ENCODE measurements at regions not wholly inside any gene's neighbourhood (a gene's known extent, or its start where the extent isn't known, plus 50 kb on each side); places are given as distances from the start of the nearest gene placed in this dataset.
"Not testable (repeated sequence)": the region's sequence is repeated elsewhere in the genome, so short reads cannot be mapped to it uniquely, and the experiment has no call there.

- no peaks in the 10 kb centered on the region for H3K9me3 ChIP-seq (ENCODE audit: low read depth, low read length, poor library complexity, severe bottlenecking)
- no peak overlapping the region for H3K27ac ChIP-seq (ENCODE audit: low read depth, low read length, poor library complexity, severe bottlenecking)
- DNase-seq (ENCODE audit: low spot score): no peak
- no peak overlapping the region for H3K4me3 ChIP-seq (ENCODE audit: low read depth, low read length, poor library complexity, severe bottlenecking)
- ChIA-PET CTCF (no interaction called here), POLR2A (ENCODE audit: low non-redundant PET) (no interaction called here)
- no peak for TF ChIP-seq EZH2 (IDR thresholded peaks at IDR 0.05; ENCODE audit: borderline replicate concordance, low read depth, low read length, poor library complexity, severe bottlenecking)
- TF ChIP-seq CTCF (conservative IDR thresholded peaks at IDR 0.05; ENCODE audit: low read depth, low read length): no peak
- no peaks in the 10 kb centered on the region for H3K27me3 ChIP-seq (replicated peaks; ENCODE audit: insufficient read depth, low read depth, low read length, poor library complexity)
- BruUV-seq (replicated peaks): no TSS peak
- H3K4me1 ChIP-seq (ENCODE audit: insufficient read depth, low read length, poor library complexity, severe bottlenecking): no peaks in the 10 kb centered on the region
- no peaks in the 10 kb centered on the region for H3K36me3 ChIP-seq (ENCODE audit: insufficient read depth, low read length, poor library complexity, severe bottlenecking)
- intact Hi-C loops (cut with micrococcal nuclease; ENCODE audit: unreplicated experiment): no loop called here
These were observed 53.4 kb upstream of the ABCD2 start for GRCh38 chr12:39672976-39673375.

DNA sequence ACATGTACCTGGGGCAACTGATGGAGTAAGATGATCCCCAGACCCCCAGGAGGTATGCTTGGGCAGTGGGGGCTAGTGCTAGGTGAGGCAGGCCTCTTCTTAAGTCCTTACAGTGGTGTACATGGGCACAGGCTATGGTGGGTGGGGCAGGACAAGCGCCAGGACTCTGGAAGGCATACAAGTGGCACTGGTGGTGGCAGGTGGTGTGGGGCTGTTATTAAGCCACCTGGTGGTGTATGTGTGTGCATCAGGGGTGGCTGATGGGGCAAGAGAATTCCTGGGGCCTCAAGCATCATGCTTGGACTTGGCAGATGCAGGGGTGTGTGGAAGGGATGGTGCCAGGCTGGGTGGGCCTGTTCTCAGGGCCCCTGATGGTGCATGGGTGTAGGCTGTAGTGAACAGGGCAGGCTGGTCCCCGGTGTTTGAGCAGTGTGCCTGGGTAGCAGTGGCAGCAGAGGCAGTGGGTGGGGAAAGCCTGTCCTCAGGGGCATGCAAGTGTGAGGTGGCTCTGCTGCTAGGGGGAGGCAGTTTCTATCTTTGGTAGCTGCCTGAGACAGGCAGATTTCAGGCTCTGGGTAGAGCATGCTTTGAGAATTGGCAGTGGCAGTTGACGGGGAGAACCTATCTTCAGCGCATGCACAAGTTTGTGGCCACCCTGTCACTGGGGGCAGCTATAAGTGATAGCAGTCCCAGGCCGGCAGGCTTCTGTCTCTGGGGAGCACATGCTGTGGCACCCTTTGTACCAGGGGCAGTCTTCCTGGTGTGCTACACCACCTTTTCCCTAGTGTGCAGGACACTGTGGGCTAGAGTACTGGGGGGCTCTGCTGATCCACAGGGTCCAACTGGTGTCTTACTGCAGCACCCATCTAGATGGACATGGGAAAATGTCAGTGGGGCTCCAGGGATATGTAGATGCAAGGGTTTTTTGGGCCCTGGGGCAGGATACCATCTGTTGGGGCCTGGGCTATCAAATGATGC is 52.6 kb upstream of the ABCD2 start:
- no peaks in the 10 kb centered on the region for H3K4me1 ChIP-seq (ENCODE audit: insufficient read depth, low read length, poor library complexity, severe bottlenecking)
- POLR2A ChIA-PET (ENCODE audit: low non-redundant PET): no interaction called here
- CTCF ChIA-PET: no interaction called here
- no TSS peak for BruUV-seq (replicated peaks)
- no peaks in the 10 kb centered on the region for H3K9me3 ChIP-seq (ENCODE audit: low read depth, low read length, poor library complexity, severe bottlenecking)
- H3K4me3 ChIP-seq (ENCODE audit: low read depth, low read length, poor library complexity, severe bottlenecking): no peak overlapping the region
- TF ChIP-seq EZH2 (IDR thresholded peaks at IDR 0.05; ENCODE audit: borderline replicate concordance, low read depth, low read length, poor library complexity, severe bottlenecking) (no peak), CTCF (conservative IDR thresholded peaks at IDR 0.05; ENCODE audit: low read depth, low read length) (no peak)
- H3K27ac ChIP-seq (ENCODE audit: low read depth, low read length, poor library complexity, severe bottlenecking): no peak overlapping the region
- no peaks in the 10 kb centered on the region for H3K27me3 ChIP-seq (replicated peaks; ENCODE audit: insufficient read depth, low read depth, low read length, poor library complexity)
- no peak for DNase-seq (ENCODE audit: low spot score)
- intact Hi-C loops (cut with micrococcal nuclease; ENCODE audit: unreplicated experiment): no loop called here
- H3K36me3 ChIP-seq (ENCODE audit: insufficient read depth, low read length, poor library complexity, severe bottlenecking): no peaks in the 10 kb centered on the region

DNA sequence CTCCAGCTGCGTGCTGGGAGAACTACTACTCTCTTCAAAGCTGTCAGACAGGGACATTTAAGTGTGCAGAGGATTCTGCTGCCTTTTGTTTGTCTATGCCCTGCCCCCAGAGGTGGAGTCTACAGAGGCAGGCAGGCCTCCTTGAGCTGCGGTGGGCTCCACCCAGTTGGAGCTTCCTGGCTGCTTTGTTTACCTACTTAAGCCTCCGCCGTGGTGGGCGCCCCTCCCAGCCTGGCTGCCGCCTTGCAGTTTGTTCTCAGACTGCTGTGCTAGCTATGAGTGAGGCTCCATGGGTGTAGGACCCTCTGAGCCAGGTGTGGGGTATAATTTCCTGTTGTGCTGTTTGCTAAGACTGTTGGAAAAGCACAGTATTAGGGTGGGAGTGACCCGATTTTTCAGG is 49.9 kb upstream of the ABCD2 start:
- H3K27me3 ChIP-seq (replicated peaks; ENCODE audit: insufficient read depth, low read depth, low read length, poor library complexity); H3K36me3 ChIP-seq (ENCODE audit: insufficient read depth, low read length, poor library complexity, severe bottlenecking); DNase-seq (ENCODE audit: low spot score); BruUV-seq (replicated peaks); H3K4me1 ChIP-seq (ENCODE audit: insufficient read depth, low read length, poor library complexity, severe bottlenecking); H3K4me3 ChIP-seq (ENCODE audit: low read depth, low read length, poor library complexity, severe bottlenecking); intact Hi-C loops (cut with micrococcal nuclease; ENCODE audit: unreplicated experiment); H3K27ac ChIP-seq (ENCODE audit: low read depth, low read length, poor library complexity, severe bottlenecking); CTCF ChIA-PET; H3K9me3 ChIP-seq (ENCODE audit: low read depth, low read length, poor library complexity, severe bottlenecking); POLR2A ChIA-PET (ENCODE audit: low non-redundant PET): not testable (repeated sequence)

Data from A673 (cell line).